ENCODE measurements at regions not wholly inside any gene's neighbourhood (a gene's known extent, or its start where the extent isn't known, plus 50 kb on each side); places are given as distances from the start of the nearest gene placed in this dataset.

GRCh38 chr5:17846496-17846895 lies 212.2 kb downstream of the TAF11L14 start:
- H3K27me3 ChIP-seq = no peaks in the 10 kb centered on the region
- no peaks in the 10 kb centered on the region for H3K9me3 ChIP-seq
- no peak for DNase-seq
- H3K36me3 ChIP-seq = no peaks in the 10 kb centered on the region
- H3K4me3 ChIP-seq (ENCODE audit: low read depth, low read length) = no peak overlapping the region
- H3K4me1 ChIP-seq = no peaks in the 10 kb centered on the region
- no peak for TF ChIP-seq CTCF (IDR thresholded peaks at IDR 0.05; ENCODE audit: low read depth, low read length)

- TF ChIP-seq CTCF (IDR thresholded peaks at IDR 0.05; ENCODE audit: low read depth, low read length) = no peak
- Histone ChIP-seq H3K4me1 (no peaks in the 10 kb centered on the region), H3K9me3 (no peaks in the 10 kb centered on the region), H3K4me3 (ENCODE audit: low read depth, low read length) (no peak overlapping the region), H3K36me3 (no peaks in the 10 kb centered on the region), H3K27me3 (no peaks in the 10 kb centered on the region)
- no peak for DNase-seq
Observed at GRCh38 chr5:17847286-17847685, 213.0 kb downstream of the TAF11L14 start.

- Histone ChIP-seq H3K4me1 (no peaks in the 10 kb centered on the region), H3K4me3 (ENCODE audit: low read depth, low read length) (no peak overlapping the region), H3K27me3 (no peaks in the 10 kb centered on the region), H3K36me3 (no peaks in the 10 kb centered on the region), H3K9me3 (no peaks in the 10 kb centered on the region)
- no peak for TF ChIP-seq CTCF (IDR thresholded peaks at IDR 0.05; ENCODE audit: low read depth, low read length)
- DNase-seq = no peak
Observed at GRCh38 chr5:17852111-17852510, 217.9 kb downstream of the TAF11L14 start.

- H3K4me3 ChIP-seq (ENCODE audit: low read depth, low read length) = no peak overlapping the region
- no peaks in the 10 kb centered on the region for H3K27me3 ChIP-seq
- no peaks in the 10 kb centered on the region for H3K4me1 ChIP-seq
- no peak for DNase-seq
- no peaks in the 10 kb centered on the region for H3K36me3 ChIP-seq
- no peaks in the 10 kb centered on the region for H3K9me3 ChIP-seq
- TF ChIP-seq CTCF (IDR thresholded peaks at IDR 0.05; ENCODE audit: low read depth, low read length) = no peak
Observed at GRCh38 chr5:17852740-17853139, 218.5 kb downstream of the TAF11L14 start.

- DNase-seq = no peak
- Histone ChIP-seq H3K36me3 (no peaks in the 10 kb centered on the region), H3K27me3 (no peaks in the 10 kb centered on the region)
Observed at GRCh38 chr5:17854901-17855300, 220.6 kb downstream of the TAF11L14 start.

More at GRCh38 chr5:17854901-17855300, 220.6 kb downstream of the TAF11L14 start:
- TF ChIP-seq CTCF (IDR thresholded peaks at IDR 0.05; ENCODE audit: low read depth, low read length) = no peak
- Histone ChIP-seq H3K4me3 (ENCODE audit: low read depth, low read length) (no peak overlapping the region), H3K9me3 (no peaks in the 10 kb centered on the region), H3K4me1 (no peaks in the 10 kb centered on the region)
